GM23338 (cell line): ENCODE measurements at regions not wholly inside any gene's neighbourhood (a gene's known extent, or its start where the extent isn't known, plus 50 kb on each side); places are given as distances from the start of the nearest gene placed in this dataset.

Experiments used
- ATAC-seq: fragments of 200-7000 bp; cut with Tn5 transposase; 3 replicates; pipeline ENCODE4 v1.9.1; 2020
- DNase-seq: peaks from one replicate; pipeline ENCODE4 v3.0.0-alpha.2; 2015; ENCODE audit warnings: low spot score
- H2AFZ ChIP-seq: fragments of 200-600 bp; sonication (generic); 2 replicates; pipeline ENCODE4 v1.8.0; 2016; ENCODE audit warnings: antibody characterized with exemption, mild to moderate bottlenecking, moderate library complexity
- H3F3A ChIP-seq: fragments of 200-600 bp; sonication (generic); replicated peaks from 2 replicates; pipeline ENCODE4 v1.8.0; 2017; ENCODE audit warnings: antibody characterized with exemption, mixed run types, low read depth
- H3K27ac ChIP-seq: fragments of 200-600 bp; sonication (generic); 2 replicates; pipeline ENCODE4 v1.6.1; 2016; ENCODE audit warnings: low read depth
- H3K27me3 ChIP-seq: fragments of 200-600 bp; sonication (generic); 2 replicates; pipeline ENCODE4 v1.8.0; 2016; ENCODE audit warnings: mild to moderate bottlenecking, mixed run types, moderate library complexity; ENCODE audit not compliant: insufficient read depth
- H3K36me3 ChIP-seq: fragments of 200-600 bp; sonication (generic); 2 replicates; pipeline ENCODE4 v1.8.0; 2016; ENCODE audit warnings: mild to moderate bottlenecking; ENCODE audit not compliant: insufficient read depth
- H3K4me1 ChIP-seq: fragments of 200-600 bp; sonication (generic); 2 replicates; pipeline ENCODE4 v1.8.0; 2016; ENCODE audit warnings: mild to moderate bottlenecking, moderate library complexity; ENCODE audit not compliant: insufficient read depth
- H3K4me2 ChIP-seq: fragments of 200-600 bp; sonication (generic); 2 replicates; pipeline ENCODE4 v1.7.1; 2017; ENCODE audit warnings: mixed run types
- H3K4me3 ChIP-seq: fragments of 200-600 bp; sonication (generic); 2 replicates; pipeline ENCODE4 v1.6.1; 2016; ENCODE audit warnings: mixed run types
- H3K79me2 ChIP-seq: fragments of 200-600 bp; sonication (generic); replicated peaks from 2 replicates; pipeline ENCODE4 v1.8.0; 2017; ENCODE audit warnings: mild to moderate bottlenecking; ENCODE audit not compliant: insufficient read depth
- H3K9me2 ChIP-seq: fragments of 200-600 bp; sonication (generic); 2 replicates; pipeline ENCODE4 v1.8.0; 2017; ENCODE audit not compliant: insufficient read depth
- H4K20me1 ChIP-seq: fragments of 200-600 bp; sonication (generic); replicated peaks from 2 replicates; pipeline ENCODE4 v1.8.0; 2017; ENCODE audit warnings: mild to moderate bottlenecking; ENCODE audit not compliant: insufficient read depth
- H3K27ac Mint-ChIP-seq: 2 replicates; pipeline ENCODE4 v1.8.0; 2020; ENCODE audit warnings: inconsistent platforms, mild to moderate bottlenecking, moderate library complexity, mixed read lengths
- H3K27me3 Mint-ChIP-seq: 3 replicates; pipeline ENCODE4 v1.8.0; 2022; ENCODE audit warnings: low read depth, mild to moderate bottlenecking, moderate library complexity, mixed read lengths, inconsistent platforms; ENCODE audit not compliant: insufficient read depth, poor library complexity
- H3K36me3 Mint-ChIP-seq: 3 replicates; pipeline ENCODE4 v1.8.0; 2021; ENCODE audit warnings: low read depth, mild to moderate bottlenecking, inconsistent platforms, moderate library complexity, mixed read lengths
- H3K4me1 Mint-ChIP-seq: 3 replicates; pipeline ENCODE4 v1.8.0; 2020; ENCODE audit warnings: mild to moderate bottlenecking, inconsistent platforms, mixed read lengths
- H3K4me3 Mint-ChIP-seq: 3 replicates; pipeline ENCODE4 v1.8.0; 2021; ENCODE audit warnings: moderate library complexity, mild to moderate bottlenecking, inconsistent platforms, mixed read lengths
- H3K9me3 Mint-ChIP-seq: 3 replicates; pipeline ENCODE4 v1.8.0; 2020; ENCODE audit warnings: moderate library complexity, mild to moderate bottlenecking, inconsistent platforms, mixed read lengths
- CREB1 ChIP-seq: fragments of 250-450 bp; sonication (Bioruptor Pico); IDR thresholded peaks from 2 replicates; pipeline ENCODE4 v1.5.0; 2020; ENCODE audit warnings: low read depth, mild to moderate bottlenecking, moderate library complexity
- EZH2phosphoT487 ChIP-seq: fragments of 200-600 bp; sonication (generic); IDR thresholded peaks from one replicate; pipeline ENCODE4 v1.8.1; 2018; ENCODE audit warnings: antibody characterized with exemption; ENCODE audit not compliant: unreplicated experiment
- STAT1 ChIP-seq: IDR thresholded peaks from one replicate; pipeline ENCODE4 v1.6.1; 2016; ENCODE audit warnings: antibody characterized with exemption; ENCODE audit not compliant: unreplicated experiment
- TF ChIP-seq, protein P1 (sequence below): IDR thresholded peaks from one replicate; pipeline ENCODE4 v1.6.1; 2018; ENCODE audit warnings: antibody characterized with exemption; ENCODE audit not compliant: unreplicated experiment
- TF ChIP-seq, protein P2 (sequence below), 2 experiments: fragments of 200-600 bp in 1 of 2; sonication (generic) in 1 of 2; conservative IDR thresholded peaks; 2 replicates each; pipeline versions ENCODE4 v1.5.1 to v1.6.1; 2016 to 2017; ENCODE audit warnings: antibody characterized with exemption in 2 of 2, low read depth in 2 of 2, mild to moderate bottlenecking in 2 of 2, moderate library complexity in 1 of 2
- TF ChIP-seq, protein P3 (sequence below): fragments of 250-450 bp; sonication (Bioruptor Pico); IDR thresholded peaks from 2 replicates; pipeline ENCODE4 v1.5.0; 2020; ENCODE audit warnings: mild to moderate bottlenecking, moderate library complexity
- TF ChIP-seq, protein P4 (sequence below): IDR thresholded peaks from 2 replicates; pipeline ENCODE4 v1.6.1; 2016; ENCODE audit warnings: antibody characterized with exemption

DNA sequence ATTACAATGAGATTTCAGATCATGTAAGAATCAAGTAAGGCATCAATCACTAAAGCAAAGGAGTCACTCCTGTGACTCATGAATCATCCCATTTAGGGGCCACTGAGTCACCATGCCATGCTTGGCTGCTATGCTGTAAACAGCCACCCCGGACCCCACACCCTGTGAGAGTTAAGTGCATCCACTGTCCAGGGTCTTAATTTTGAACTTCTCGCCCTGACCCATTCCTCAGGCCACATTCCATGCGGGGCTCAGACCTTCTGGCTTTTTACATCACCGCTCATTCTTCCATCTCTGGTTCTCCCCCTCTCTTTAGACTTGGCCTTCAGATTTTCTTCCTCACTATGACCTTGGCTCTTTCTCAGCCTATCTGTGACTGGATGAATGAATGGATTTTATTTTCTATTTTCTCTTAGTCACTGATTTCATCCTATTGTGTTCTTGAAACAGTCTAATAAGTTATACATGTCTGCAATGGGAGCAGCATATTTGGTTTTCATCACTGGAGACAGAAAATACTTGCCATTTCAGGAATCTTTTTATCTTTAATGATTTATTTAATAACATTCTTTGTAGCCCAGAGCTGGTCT, 239.6 kb downstream of the SKIDA1 start (continued):
- TF ChIP-seq, protein P1, sequence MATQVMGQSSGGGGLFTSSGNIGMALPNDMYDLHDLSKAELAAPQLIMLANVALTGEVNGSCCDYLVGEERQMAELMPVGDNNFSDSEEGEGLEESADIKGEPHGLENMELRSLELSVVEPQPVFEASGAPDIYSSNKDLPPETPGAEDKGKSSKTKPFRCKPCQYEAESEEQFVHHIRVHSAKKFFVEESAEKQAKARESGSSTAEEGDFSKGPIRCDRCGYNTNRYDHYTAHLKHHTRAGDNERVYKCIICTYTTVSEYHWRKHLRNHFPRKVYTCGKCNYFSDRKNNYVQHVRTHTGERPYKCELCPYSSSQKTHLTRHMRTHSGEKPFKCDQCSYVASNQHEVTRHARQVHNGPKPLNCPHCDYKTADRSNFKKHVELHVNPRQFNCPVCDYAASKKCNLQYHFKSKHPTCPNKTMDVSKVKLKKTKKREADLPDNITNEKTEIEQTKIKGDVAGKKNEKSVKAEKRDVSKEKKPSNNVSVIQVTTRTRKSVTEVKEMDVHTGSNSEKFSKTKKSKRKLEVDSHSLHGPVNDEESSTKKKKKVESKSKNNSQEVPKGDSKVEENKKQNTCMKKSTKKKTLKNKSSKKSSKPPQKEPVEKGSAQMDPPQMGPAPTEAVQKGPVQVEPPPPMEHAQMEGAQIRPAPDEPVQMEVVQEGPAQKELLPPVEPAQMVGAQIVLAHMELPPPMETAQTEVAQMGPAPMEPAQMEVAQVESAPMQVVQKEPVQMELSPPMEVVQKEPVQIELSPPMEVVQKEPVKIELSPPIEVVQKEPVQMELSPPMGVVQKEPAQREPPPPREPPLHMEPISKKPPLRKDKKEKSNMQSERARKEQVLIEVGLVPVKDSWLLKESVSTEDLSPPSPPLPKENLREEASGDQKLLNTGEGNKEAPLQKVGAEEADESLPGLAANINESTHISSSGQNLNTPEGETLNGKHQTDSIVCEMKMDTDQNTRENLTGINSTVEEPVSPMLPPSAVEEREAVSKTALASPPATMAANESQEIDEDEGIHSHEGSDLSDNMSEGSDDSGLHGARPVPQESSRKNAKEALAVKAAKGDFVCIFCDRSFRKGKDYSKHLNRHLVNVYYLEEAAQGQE, result no peak
- TF ChIP-seq CREB1 (CRISPR knock-in tag), result no peak

DNA sequence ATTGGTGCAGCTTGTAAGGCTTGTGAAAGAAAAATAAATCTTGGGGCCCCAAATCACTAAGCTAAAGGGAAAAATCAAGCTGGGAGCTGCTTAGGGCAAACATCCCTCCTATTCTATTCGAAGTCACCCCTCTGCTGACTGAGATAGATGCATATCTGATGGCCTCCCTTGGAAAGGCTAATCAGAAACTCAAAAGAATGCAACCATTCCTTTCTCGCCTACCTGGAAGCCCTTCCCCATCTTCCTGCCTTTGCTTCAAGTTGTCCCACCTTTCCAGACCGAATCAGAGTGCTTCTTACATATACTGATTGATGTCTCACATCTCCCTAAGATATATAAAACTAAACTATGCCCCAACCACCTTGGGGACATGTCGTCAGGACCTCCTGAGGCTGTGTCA, 240.3 kb downstream of the SKIDA1 start:
- Histone ChIP-seq H3K4me2 (peak overlapping the region; percentile 26), H4K20me1 (no peaks in the 10 kb centered on the region), H3K79me2 (no peaks in the 10 kb centered on the region), H3K27ac (peak overlapping the region; percentile 89), H3F3A (peaks cover 15% of the 10 kb centered on the region; the same call in 1 of the 2 replicates), H3K4me1 (peaks cover 41% of the 10 kb centered on the region), H3K9me2 (no peaks in the 10 kb centered on the region), H3K27me3 (no peaks in the 10 kb centered on the region), H2AFZ (no peak overlapping the region), H3K36me3 (no peaks in the 10 kb centered on the region), H3K4me3 (no peak overlapping the region)
- ATAC-seq (peak; percentile 25), DNase-seq (peak; percentile 58)
- H3K4me3 Mint-ChIP-seq, result no peak overlapping the region; the same call in 2 of the 3 replicates
- H3K27ac Mint-ChIP-seq, result peak overlapping the region; percentile 47
- peaks cover 5% of the 10 kb centered on the region for H3K27me3 Mint-ChIP-seq
- TF ChIP-seq, protein P2, sequence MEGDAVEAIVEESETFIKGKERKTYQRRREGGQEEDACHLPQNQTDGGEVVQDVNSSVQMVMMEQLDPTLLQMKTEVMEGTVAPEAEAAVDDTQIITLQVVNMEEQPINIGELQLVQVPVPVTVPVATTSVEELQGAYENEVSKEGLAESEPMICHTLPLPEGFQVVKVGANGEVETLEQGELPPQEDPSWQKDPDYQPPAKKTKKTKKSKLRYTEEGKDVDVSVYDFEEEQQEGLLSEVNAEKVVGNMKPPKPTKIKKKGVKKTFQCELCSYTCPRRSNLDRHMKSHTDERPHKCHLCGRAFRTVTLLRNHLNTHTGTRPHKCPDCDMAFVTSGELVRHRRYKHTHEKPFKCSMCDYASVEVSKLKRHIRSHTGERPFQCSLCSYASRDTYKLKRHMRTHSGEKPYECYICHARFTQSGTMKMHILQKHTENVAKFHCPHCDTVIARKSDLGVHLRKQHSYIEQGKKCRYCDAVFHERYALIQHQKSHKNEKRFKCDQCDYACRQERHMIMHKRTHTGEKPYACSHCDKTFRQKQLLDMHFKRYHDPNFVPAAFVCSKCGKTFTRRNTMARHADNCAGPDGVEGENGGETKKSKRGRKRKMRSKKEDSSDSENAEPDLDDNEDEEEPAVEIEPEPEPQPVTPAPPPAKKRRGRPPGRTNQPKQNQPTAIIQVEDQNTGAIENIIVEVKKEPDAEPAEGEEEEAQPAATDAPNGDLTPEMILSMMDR (conservative IDR thresholded peaks at IDR 0.05; ENCODE audit: low read depth in 2 of 2), result no peak
- no peak for TF ChIP-seq STAT1
- no peak for TF ChIP-seq EZH2phosphoT487
- TF ChIP-seq, protein P3, sequence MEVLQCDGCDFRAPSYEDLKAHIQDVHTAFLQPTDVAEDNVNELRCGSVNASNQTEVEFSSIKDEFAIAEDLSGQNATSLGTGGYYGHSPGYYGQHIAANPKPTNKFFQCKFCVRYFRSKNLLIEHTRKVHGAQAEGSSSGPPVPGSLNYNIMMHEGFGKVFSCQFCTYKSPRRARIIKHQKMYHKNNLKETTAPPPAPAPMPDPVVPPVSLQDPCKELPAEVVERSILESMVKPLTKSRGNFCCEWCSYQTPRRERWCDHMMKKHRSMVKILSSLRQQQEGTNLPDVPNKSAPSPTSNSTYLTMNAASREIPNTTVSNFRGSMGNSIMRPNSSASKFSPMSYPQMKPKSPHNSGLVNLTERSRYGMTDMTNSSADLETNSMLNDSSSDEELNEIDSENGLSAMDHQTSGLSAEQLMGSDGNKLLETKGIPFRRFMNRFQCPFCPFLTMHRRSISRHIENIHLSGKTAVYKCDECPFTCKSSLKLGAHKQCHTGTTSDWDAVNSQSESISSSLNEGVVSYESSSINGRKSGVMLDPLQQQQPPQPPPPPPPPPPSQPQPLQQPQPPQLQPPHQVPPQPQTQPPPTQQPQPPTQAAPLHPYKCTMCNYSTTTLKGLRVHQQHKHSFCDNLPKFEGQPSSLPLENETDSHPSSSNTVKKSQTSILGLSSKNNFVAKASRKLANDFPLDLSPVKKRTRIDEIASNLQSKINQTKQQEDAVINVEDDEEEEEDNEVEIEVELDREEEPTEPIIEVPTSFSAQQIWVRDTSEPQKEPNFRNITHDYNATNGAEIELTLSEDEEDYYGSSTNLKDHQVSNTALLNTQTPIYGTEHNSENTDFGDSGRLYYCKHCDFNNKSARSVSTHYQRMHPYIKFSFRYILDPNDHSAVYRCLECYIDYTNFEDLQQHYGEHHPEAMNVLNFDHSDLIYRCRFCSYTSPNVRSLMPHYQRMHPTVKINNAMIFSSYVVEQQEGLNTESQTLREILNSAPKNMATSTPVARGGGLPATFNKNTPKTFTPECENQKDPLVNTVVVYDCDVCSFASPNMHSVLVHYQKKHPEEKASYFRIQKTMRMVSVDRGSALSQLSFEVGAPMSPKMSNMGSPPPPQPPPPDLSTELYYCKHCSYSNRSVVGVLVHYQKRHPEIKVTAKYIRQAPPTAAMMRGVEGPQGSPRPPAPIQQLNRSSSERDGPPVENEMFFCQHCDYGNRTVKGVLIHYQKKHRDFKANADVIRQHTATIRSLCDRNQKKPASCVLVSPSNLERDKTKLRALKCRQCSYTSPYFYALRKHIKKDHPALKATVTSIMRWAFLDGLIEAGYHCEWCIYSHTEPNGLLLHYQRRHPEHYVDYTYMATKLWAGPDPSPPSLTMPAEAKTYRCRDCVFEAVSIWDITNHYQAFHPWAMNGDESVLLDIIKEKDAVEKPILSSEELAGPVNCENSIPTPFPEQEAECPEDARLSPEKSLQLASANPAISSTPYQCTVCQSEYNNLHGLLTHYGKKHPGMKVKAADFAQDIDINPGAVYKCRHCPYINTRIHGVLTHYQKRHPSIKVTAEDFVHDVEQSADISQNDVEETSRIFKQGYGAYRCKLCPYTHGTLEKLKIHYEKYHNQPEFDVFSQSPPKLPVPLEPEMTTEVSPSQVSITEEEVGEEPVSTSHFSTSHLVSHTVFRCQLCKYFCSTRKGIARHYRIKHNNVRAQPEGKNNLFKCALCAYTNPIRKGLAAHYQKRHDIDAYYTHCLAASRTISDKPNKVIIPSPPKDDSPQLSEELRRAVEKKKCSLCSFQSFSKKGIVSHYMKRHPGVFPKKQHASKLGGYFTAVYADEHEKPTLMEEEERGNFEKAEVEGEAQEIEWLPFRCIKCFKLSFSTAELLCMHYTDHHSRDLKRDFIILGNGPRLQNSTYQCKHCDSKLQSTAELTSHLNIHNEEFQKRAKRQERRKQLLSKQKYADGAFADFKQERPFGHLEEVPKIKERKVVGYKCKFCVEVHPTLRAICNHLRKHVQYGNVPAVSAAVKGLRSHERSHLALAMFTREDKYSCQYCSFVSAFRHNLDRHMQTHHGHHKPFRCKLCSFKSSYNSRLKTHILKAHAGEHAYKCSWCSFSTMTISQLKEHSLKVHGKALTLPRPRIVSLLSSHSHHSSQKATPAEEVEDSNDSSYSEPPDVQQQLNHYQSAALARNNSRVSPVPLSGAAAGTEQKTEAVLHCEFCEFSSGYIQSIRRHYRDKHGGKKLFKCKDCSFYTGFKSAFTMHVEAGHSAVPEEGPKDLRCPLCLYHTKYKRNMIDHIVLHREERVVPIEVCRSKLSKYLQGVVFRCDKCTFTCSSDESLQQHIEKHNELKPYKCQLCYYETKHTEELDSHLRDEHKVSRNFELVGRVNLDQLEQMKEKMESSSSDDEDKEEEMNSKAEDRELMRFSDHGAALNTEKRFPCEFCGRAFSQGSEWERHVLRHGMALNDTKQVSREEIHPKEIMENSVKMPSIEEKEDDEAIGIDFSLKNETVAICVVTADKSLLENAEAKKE (CRISPR knock-in tag), result peak; percentile 77; the same call in 1 of the 2 replicates
- TF ChIP-seq, protein P4, sequence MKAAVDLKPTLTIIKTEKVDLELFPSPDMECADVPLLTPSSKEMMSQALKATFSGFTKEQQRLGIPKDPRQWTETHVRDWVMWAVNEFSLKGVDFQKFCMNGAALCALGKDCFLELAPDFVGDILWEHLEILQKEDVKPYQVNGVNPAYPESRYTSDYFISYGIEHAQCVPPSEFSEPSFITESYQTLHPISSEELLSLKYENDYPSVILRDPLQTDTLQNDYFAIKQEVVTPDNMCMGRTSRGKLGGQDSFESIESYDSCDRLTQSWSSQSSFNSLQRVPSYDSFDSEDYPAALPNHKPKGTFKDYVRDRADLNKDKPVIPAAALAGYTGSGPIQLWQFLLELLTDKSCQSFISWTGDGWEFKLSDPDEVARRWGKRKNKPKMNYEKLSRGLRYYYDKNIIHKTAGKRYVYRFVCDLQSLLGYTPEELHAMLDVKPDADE, result no peak
- H3K9me3 Mint-ChIP-seq, result peaks cover under 1% of the 10 kb centered on the region; the same call in 1 of the 3 replicates
- H3K4me1 Mint-ChIP-seq, result peaks cover 51% of the 10 kb centered on the region
- peaks cover 6% of the 10 kb centered on the region; the same call in 2 of the 3 replicates for H3K36me3 Mint-ChIP-seq
